GM23338 (cell line): ENCODE measurements at regions not wholly inside any gene's neighbourhood (a gene's known extent, or its start where the extent isn't known, plus 50 kb on each side); places are given as distances from the start of the nearest gene placed in this dataset.

Source experiments
- ATAC-seq: fragments of 200-7000 bp; cut with Tn5 transposase; 3 replicates; pipeline ENCODE4 v1.9.1; 2020
- DNase-seq: peaks from one replicate; pipeline ENCODE4 v3.0.0-alpha.2; 2015; ENCODE audit warnings: low spot score
- H2AFZ ChIP-seq: fragments of 200-600 bp; sonication (generic); 2 replicates; pipeline ENCODE4 v1.8.0; 2016; ENCODE audit warnings: antibody characterized with exemption, mild to moderate bottlenecking, moderate library complexity
- H3F3A ChIP-seq: fragments of 200-600 bp; sonication (generic); replicated peaks from 2 replicates; pipeline ENCODE4 v1.8.0; 2017; ENCODE audit warnings: antibody characterized with exemption, mixed run types, low read depth
- H3K27ac ChIP-seq: fragments of 200-600 bp; sonication (generic); 2 replicates; pipeline ENCODE4 v1.6.1; 2016; ENCODE audit warnings: low read depth
- H3K27me3 ChIP-seq: fragments of 200-600 bp; sonication (generic); 2 replicates; pipeline ENCODE4 v1.8.0; 2016; ENCODE audit warnings: mild to moderate bottlenecking, mixed run types, moderate library complexity; ENCODE audit not compliant: insufficient read depth
- H3K36me3 ChIP-seq: fragments of 200-600 bp; sonication (generic); 2 replicates; pipeline ENCODE4 v1.8.0; 2016; ENCODE audit warnings: mild to moderate bottlenecking; ENCODE audit not compliant: insufficient read depth
- H3K4me1 ChIP-seq: fragments of 200-600 bp; sonication (generic); 2 replicates; pipeline ENCODE4 v1.8.0; 2016; ENCODE audit warnings: mild to moderate bottlenecking, moderate library complexity; ENCODE audit not compliant: insufficient read depth
- H3K4me2 ChIP-seq: fragments of 200-600 bp; sonication (generic); 2 replicates; pipeline ENCODE4 v1.7.1; 2017; ENCODE audit warnings: mixed run types
- H3K4me3 ChIP-seq: fragments of 200-600 bp; sonication (generic); 2 replicates; pipeline ENCODE4 v1.6.1; 2016; ENCODE audit warnings: mixed run types
- H3K79me2 ChIP-seq: fragments of 200-600 bp; sonication (generic); replicated peaks from 2 replicates; pipeline ENCODE4 v1.8.0; 2017; ENCODE audit warnings: mild to moderate bottlenecking; ENCODE audit not compliant: insufficient read depth
- H3K9me2 ChIP-seq: fragments of 200-600 bp; sonication (generic); 2 replicates; pipeline ENCODE4 v1.8.0; 2017; ENCODE audit not compliant: insufficient read depth
- H4K20me1 ChIP-seq: fragments of 200-600 bp; sonication (generic); replicated peaks from 2 replicates; pipeline ENCODE4 v1.8.0; 2017; ENCODE audit warnings: mild to moderate bottlenecking; ENCODE audit not compliant: insufficient read depth
- H3K27ac Mint-ChIP-seq: 2 replicates; pipeline ENCODE4 v1.8.0; 2020; ENCODE audit warnings: inconsistent platforms, mild to moderate bottlenecking, moderate library complexity, mixed read lengths
- H3K27me3 Mint-ChIP-seq: 3 replicates; pipeline ENCODE4 v1.8.0; 2022; ENCODE audit warnings: low read depth, mild to moderate bottlenecking, moderate library complexity, mixed read lengths, inconsistent platforms; ENCODE audit not compliant: insufficient read depth, poor library complexity
- H3K36me3 Mint-ChIP-seq: 3 replicates; pipeline ENCODE4 v1.8.0; 2021; ENCODE audit warnings: low read depth, mild to moderate bottlenecking, inconsistent platforms, moderate library complexity, mixed read lengths
- H3K4me1 Mint-ChIP-seq: 3 replicates; pipeline ENCODE4 v1.8.0; 2020; ENCODE audit warnings: mild to moderate bottlenecking, inconsistent platforms, mixed read lengths
- H3K4me3 Mint-ChIP-seq: 3 replicates; pipeline ENCODE4 v1.8.0; 2021; ENCODE audit warnings: moderate library complexity, mild to moderate bottlenecking, inconsistent platforms, mixed read lengths
- H3K9me3 Mint-ChIP-seq: 3 replicates; pipeline ENCODE4 v1.8.0; 2020; ENCODE audit warnings: moderate library complexity, mild to moderate bottlenecking, inconsistent platforms, mixed read lengths
- CREB1 ChIP-seq: fragments of 250-450 bp; sonication (Bioruptor Pico); IDR thresholded peaks from 2 replicates; pipeline ENCODE4 v1.5.0; 2020; ENCODE audit warnings: low read depth, mild to moderate bottlenecking, moderate library complexity
- CTCF ChIP-seq, 2 experiments: fragments of 200-600 bp in 1 of 2; sonication (generic) in 1 of 2; conservative IDR thresholded peaks; 2 replicates each; pipeline versions ENCODE4 v1.5.1 to v1.6.1; 2016 to 2017; ENCODE audit warnings: antibody characterized with exemption in 2 of 2, low read depth in 2 of 2, mild to moderate bottlenecking in 2 of 2, moderate library complexity in 1 of 2
- ETS1 ChIP-seq: IDR thresholded peaks from 2 replicates; pipeline ENCODE4 v1.6.1; 2016; ENCODE audit warnings: antibody characterized with exemption
- EZH2 ChIP-seq: fragments of 200-600 bp; sonication (generic); IDR thresholded peaks from one replicate; pipeline ENCODE4 v1.8.0; 2017; ENCODE audit warnings: antibody characterized with exemption, mild to moderate bottlenecking, low read depth; ENCODE audit not compliant: unreplicated experiment
- EZH2phosphoT487 ChIP-seq: fragments of 200-600 bp; sonication (generic); IDR thresholded peaks from one replicate; pipeline ENCODE4 v1.8.1; 2018; ENCODE audit warnings: antibody characterized with exemption; ENCODE audit not compliant: unreplicated experiment
- JUNB ChIP-seq: IDR thresholded peaks from one replicate; pipeline ENCODE4 v1.6.1; 2016; ENCODE audit warnings: antibody characterized with exemption; ENCODE audit not compliant: unreplicated experiment
- NANOG ChIP-seq: IDR thresholded peaks from 2 replicates; pipeline ENCODE4 v1.6.1; 2016; ENCODE audit warnings: antibody characterized with exemption, borderline replicate concordance
- POLR2AphosphoS5 ChIP-seq: IDR thresholded peaks from 2 replicates; pipeline ENCODE4 v1.6.1; 2016; ENCODE audit warnings: antibody characterized with exemption, low read depth
- REST ChIP-seq: IDR thresholded peaks from one replicate; pipeline ENCODE4 v1.6.1; 2018; ENCODE audit warnings: antibody characterized with exemption; ENCODE audit not compliant: unreplicated experiment
- STAT1 ChIP-seq: IDR thresholded peaks from one replicate; pipeline ENCODE4 v1.6.1; 2016; ENCODE audit warnings: antibody characterized with exemption; ENCODE audit not compliant: unreplicated experiment
- ZNF114 ChIP-seq: fragments of 250-450 bp; sonication (Bioruptor Pico); IDR thresholded peaks from 2 replicates; pipeline ENCODE4 v1.5.0; 2020; ENCODE audit warnings: mild to moderate bottlenecking, moderate library complexity
- ZNF331 ChIP-seq: fragments of 250-450 bp; sonication (Bioruptor Pico); IDR thresholded peaks from 2 replicates; pipeline ENCODE4 v1.5.0; 2020; ENCODE audit warnings: low read depth, mild to moderate bottlenecking, moderate library complexity
- TF ChIP-seq, protein P1 (sequence below): fragments of 250-450 bp; sonication (Bioruptor Pico); IDR thresholded peaks from 2 replicates; pipeline ENCODE4 v1.5.0; 2020; ENCODE audit warnings: mild to moderate bottlenecking, moderate library complexity

DNA sequence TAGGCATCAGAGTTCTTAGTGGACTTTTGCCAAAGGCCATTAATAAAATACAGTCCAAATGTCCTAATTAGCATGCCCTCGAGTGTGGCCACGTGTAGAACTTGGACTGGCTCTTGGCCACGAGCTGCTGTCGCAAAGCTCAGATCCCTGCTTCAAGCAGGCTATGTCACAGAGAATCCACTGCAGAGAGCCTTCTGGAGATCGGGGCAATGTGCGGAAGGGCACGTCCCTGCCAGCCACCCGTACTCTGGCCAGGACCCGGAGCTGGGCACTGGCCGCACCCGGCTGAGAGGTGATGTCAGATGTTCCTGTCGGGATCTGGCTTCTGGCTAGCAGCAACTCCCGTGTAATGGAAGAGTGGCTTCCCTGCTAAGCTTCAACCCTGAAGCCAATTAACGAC lies 432.7 kb upstream of the ID2 start (continued):
- no peak for TF ChIP-seq REST
- TF ChIP-seq CTCF (conservative IDR thresholded peaks at IDR 0.05; ENCODE audit: low read depth in 2 of 2) = no peak
- no peak for TF ChIP-seq NANOG
- no peak for TF ChIP-seq ZNF114
- no peak for TF ChIP-seq POLR2AphosphoS5
- TF ChIP-seq EZH2 = no peak
- TF ChIP-seq ZNF331 (CRISPR knock-in tag) = no peak
- TF ChIP-seq STAT1 = no peak

- peaks cover 12% of the 10 kb centered on the region for H3K4me1 Mint-ChIP-seq
- no peak overlapping the region for H3K4me3 ChIP-seq
- H3K9me2 ChIP-seq = peaks cover 13% of the 10 kb centered on the region
- H3K36me3 ChIP-seq = no peaks in the 10 kb centered on the region; the same call in 1 of the 2 replicates
- H3F3A ChIP-seq = no peaks in the 10 kb centered on the region
- H3K4me2 ChIP-seq = no peak overlapping the region
- H3K27ac Mint-ChIP-seq = no peak overlapping the region
- H2AFZ ChIP-seq = no peak overlapping the region
- no peaks in the 10 kb centered on the region for H3K79me2 ChIP-seq
- no peaks in the 10 kb centered on the region for H4K20me1 ChIP-seq
- H3K27me3 Mint-ChIP-seq = peaks cover 6% of the 10 kb centered on the region
- H3K4me3 Mint-ChIP-seq = no peak overlapping the region
- DNase-seq (no peak), ATAC-seq (no peak)
- 0 out of 2 replicates have a peak, but pooled peaks cover 6% of the 10 kb centered on the region for H3K4me1 ChIP-seq
- peaks cover 27% of the 10 kb centered on the region for H3K36me3 Mint-ChIP-seq
- no peaks in the 10 kb centered on the region for H3K27me3 ChIP-seq
- peaks cover 33% of the 10 kb centered on the region for H3K9me3 Mint-ChIP-seq
- H3K27ac ChIP-seq = no peak overlapping the region
- TF ChIP-seq CREB1 (CRISPR knock-in tag) (no peak), ETS1 (no peak), POLR2AphosphoS5 (no peak), ZNF114 (no peak), EZH2 (no peak), ZNF331 (CRISPR knock-in tag) (no peak), EZH2phosphoT487 (no peak), JUNB (no peak), STAT1 (no peak)
- TF ChIP-seq, protein P1, sequence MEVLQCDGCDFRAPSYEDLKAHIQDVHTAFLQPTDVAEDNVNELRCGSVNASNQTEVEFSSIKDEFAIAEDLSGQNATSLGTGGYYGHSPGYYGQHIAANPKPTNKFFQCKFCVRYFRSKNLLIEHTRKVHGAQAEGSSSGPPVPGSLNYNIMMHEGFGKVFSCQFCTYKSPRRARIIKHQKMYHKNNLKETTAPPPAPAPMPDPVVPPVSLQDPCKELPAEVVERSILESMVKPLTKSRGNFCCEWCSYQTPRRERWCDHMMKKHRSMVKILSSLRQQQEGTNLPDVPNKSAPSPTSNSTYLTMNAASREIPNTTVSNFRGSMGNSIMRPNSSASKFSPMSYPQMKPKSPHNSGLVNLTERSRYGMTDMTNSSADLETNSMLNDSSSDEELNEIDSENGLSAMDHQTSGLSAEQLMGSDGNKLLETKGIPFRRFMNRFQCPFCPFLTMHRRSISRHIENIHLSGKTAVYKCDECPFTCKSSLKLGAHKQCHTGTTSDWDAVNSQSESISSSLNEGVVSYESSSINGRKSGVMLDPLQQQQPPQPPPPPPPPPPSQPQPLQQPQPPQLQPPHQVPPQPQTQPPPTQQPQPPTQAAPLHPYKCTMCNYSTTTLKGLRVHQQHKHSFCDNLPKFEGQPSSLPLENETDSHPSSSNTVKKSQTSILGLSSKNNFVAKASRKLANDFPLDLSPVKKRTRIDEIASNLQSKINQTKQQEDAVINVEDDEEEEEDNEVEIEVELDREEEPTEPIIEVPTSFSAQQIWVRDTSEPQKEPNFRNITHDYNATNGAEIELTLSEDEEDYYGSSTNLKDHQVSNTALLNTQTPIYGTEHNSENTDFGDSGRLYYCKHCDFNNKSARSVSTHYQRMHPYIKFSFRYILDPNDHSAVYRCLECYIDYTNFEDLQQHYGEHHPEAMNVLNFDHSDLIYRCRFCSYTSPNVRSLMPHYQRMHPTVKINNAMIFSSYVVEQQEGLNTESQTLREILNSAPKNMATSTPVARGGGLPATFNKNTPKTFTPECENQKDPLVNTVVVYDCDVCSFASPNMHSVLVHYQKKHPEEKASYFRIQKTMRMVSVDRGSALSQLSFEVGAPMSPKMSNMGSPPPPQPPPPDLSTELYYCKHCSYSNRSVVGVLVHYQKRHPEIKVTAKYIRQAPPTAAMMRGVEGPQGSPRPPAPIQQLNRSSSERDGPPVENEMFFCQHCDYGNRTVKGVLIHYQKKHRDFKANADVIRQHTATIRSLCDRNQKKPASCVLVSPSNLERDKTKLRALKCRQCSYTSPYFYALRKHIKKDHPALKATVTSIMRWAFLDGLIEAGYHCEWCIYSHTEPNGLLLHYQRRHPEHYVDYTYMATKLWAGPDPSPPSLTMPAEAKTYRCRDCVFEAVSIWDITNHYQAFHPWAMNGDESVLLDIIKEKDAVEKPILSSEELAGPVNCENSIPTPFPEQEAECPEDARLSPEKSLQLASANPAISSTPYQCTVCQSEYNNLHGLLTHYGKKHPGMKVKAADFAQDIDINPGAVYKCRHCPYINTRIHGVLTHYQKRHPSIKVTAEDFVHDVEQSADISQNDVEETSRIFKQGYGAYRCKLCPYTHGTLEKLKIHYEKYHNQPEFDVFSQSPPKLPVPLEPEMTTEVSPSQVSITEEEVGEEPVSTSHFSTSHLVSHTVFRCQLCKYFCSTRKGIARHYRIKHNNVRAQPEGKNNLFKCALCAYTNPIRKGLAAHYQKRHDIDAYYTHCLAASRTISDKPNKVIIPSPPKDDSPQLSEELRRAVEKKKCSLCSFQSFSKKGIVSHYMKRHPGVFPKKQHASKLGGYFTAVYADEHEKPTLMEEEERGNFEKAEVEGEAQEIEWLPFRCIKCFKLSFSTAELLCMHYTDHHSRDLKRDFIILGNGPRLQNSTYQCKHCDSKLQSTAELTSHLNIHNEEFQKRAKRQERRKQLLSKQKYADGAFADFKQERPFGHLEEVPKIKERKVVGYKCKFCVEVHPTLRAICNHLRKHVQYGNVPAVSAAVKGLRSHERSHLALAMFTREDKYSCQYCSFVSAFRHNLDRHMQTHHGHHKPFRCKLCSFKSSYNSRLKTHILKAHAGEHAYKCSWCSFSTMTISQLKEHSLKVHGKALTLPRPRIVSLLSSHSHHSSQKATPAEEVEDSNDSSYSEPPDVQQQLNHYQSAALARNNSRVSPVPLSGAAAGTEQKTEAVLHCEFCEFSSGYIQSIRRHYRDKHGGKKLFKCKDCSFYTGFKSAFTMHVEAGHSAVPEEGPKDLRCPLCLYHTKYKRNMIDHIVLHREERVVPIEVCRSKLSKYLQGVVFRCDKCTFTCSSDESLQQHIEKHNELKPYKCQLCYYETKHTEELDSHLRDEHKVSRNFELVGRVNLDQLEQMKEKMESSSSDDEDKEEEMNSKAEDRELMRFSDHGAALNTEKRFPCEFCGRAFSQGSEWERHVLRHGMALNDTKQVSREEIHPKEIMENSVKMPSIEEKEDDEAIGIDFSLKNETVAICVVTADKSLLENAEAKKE (CRISPR knock-in tag) = no peak
Observed at GRCh38 chr2:8249769-8250168, 432.1 kb upstream of the ID2 start.
